Stimulated activated CD4-positive, alpha-beta T cell treated with anti-CD3 and anti-CD28 coated beads, Interleukin-12 subunit alpha, Interleukin-12 subunit beta, amount 100 ng/mL, for 4 hours (primary cell): ENCODE measurements at regions not wholly inside any gene's neighbourhood (a gene's known extent, or its start where the extent isn't known, plus 50 kb on each side); places are given as distances from the start of the nearest gene placed in this dataset.
"Not testable (repeated sequence)": the region's sequence is repeated elsewhere in the genome, so short reads cannot be mapped to it uniquely, and the experiment has no call there.

Experiments used
- DNase-seq: peaks from one replicate; pipeline ENCODE4 v3.0.0-alpha.2; 2020

- DNase-seq = no peak
These were observed 128.4 kb upstream of the SOD1 start for GRCh38 chr21:31530897-31531705.

- DNase-seq = no peak
These were observed 129.1 kb upstream of the SOD1 start for GRCh38 chr21:31530364-31530763.

GRCh38 chr21:31529406-31529805 lies 130.1 kb upstream of the SOD1 start:
- DNase-seq = no peak

- DNase-seq = no peak
These were observed 133.5 kb upstream of the SOD1 start for GRCh38 chr21:31526040-31526439.

GRCh38 chr21:31524140-31524539 lies 135.4 kb upstream of the SOD1 start:
- DNase-seq = no peak

- DNase-seq = no peak
These were observed 138.0 kb upstream of the SOD1 start for GRCh38 chr21:31521515-31521914.

- DNase-seq = no peak
These were observed 138.9 kb upstream of the SOD1 start for GRCh38 chr21:31520561-31521098.

- DNase-seq = no peak
These were observed 140.9 kb upstream of the SOD1 start for GRCh38 chr21:31518580-31518979.

- no peak for DNase-seq
These were observed 141.7 kb upstream of the SOD1 start for GRCh38 chr21:31517664-31518414.

- DNase-seq = no peak
These were observed 144.2 kb upstream of the SOD1 start for GRCh38 chr21:31515253-31515652.

GRCh38 chr21:31514598-31514997 lies 144.9 kb upstream of the SOD1 start:
- no peak for DNase-seq

- not testable (repeated sequence) for DNase-seq
These were observed 146.0 kb upstream of the SOD1 start for GRCh38 chr21:31513541-31513940.

GRCh38 chr21:31511999-31512398 lies 147.5 kb upstream of the SOD1 start:
- DNase-seq = not testable (repeated sequence)

- no peak for DNase-seq
These were observed 148.2 kb upstream of the SOD1 start for GRCh38 chr21:31511258-31511657.

- peak; percentile 79 for DNase-seq
These were observed 150.1 kb upstream of the SOD1 start for GRCh38 chr21:31509194-31510017.

GRCh38 chr21:31505975-31506374 lies 153.5 kb upstream of the SOD1 start:
- DNase-seq = no peak

GRCh38 chr21:31503939-31504338 lies 155.6 kb upstream of the SOD1 start:
- DNase-seq = no peak

GRCh38 chr21:31503467-31503866 lies 156.0 kb upstream of the SOD1 start:
- no peak for DNase-seq

GRCh38 chr21:31502537-31503143 lies 156.9 kb upstream of the SOD1 start:
- DNase-seq = no peak

GRCh38 chr21:31501926-31502325 lies 157.6 kb upstream of the SOD1 start:
- no peak for DNase-seq

- DNase-seq = no peak
These were observed 156.9 kb upstream of the TIAM1 start for GRCh38 chr21:31500982-31501381.

GRCh38 chr21:31500071-31500470 lies 156.0 kb upstream of the TIAM1 start:
- no peak for DNase-seq

- DNase-seq = no peak
These were observed 154.9 kb upstream of the TIAM1 start for GRCh38 chr21:31498985-31499384.
